Liver (tissue), 3 donors: ENCODE measurements at regions not wholly inside any gene's neighbourhood (a gene's known extent, or its start where the extent isn't known, plus 50 kb on each side); places are given as distances from the start of the nearest gene placed in this dataset.

Source experiments
- EGR1 ChIP-seq, 2 donors: IDR thresholded peaks; 2 replicates each; pipeline ENCODE4 v1.6.1; 2016 to 2018; ENCODE audit warnings: antibody characterized with exemption in 2 of 2, low read depth in 2 of 2
- GABPA ChIP-seq, 2 donors: IDR thresholded peaks in 1 of 2; conservative IDR thresholded peaks in 1 of 2; 2 replicates each; pipeline ENCODE4 v1.6.1; 2016; ENCODE audit warnings: antibody characterized with exemption in 2 of 2, mild to moderate bottlenecking in 1 of 2, moderate library complexity in 1 of 2
- HNF4A ChIP-seq, 2 donors: conservative IDR thresholded peaks; 2 replicates each; pipeline ENCODE4 v1.6.1; 2016; ENCODE audit warnings: antibody characterized with exemption in 2 of 2, mild to moderate bottlenecking in 2 of 2
- JUND ChIP-seq, 2 donors: IDR thresholded peaks; 2 replicates each; pipeline ENCODE4 v1.6.1; 2016; ENCODE audit warnings: antibody characterized with exemption in 2 of 2
- RAD21 ChIP-seq, 2 donors: IDR thresholded peaks; 2 replicates each; pipeline ENCODE4 v1.6.1; 2016; ENCODE audit warnings: antibody characterized with exemption in 2 of 2, mild to moderate bottlenecking in 2 of 2
- SP1 ChIP-seq: IDR thresholded peaks from 2 replicates; pipeline ENCODE4 v1.6.1; 2018; ENCODE audit warnings: antibody characterized with exemption, mild to moderate bottlenecking
- TAF1 ChIP-seq: conservative IDR thresholded peaks from 2 replicates; pipeline ENCODE4 v1.6.1; 2016; ENCODE audit warnings: antibody characterized with exemption, mild to moderate bottlenecking
- YY1 ChIP-seq: IDR thresholded peaks from 2 replicates; pipeline ENCODE4 v1.6.1; 2016; ENCODE audit warnings: antibody characterized with exemption, mild to moderate bottlenecking
- TF ChIP-seq, protein P1 (sequence below): fragments of 150-350 bp; IDR thresholded peaks from 2 replicates; pipeline ENCODE4 v1.5.1; 2017; ENCODE audit warnings: improper control_type of control experiment, low read depth, low read length; ENCODE audit not compliant: missing input control
- TF ChIP-seq, protein P2 (sequence below): IDR thresholded peaks from 2 replicates; pipeline ENCODE4 v1.6.1; 2016; ENCODE audit warnings: antibody characterized with exemption
- TF ChIP-seq, protein P3 (sequence below): IDR thresholded peaks from 2 replicates; pipeline ENCODE4 v1.6.1; 2016; ENCODE audit warnings: antibody characterized with exemption
- TF ChIP-seq, protein P4 (sequence below): IDR thresholded peaks from 2 replicates; pipeline ENCODE4 v1.6.1; 2016; ENCODE audit warnings: antibody characterized with exemption
- TF ChIP-seq, protein P5 (sequence below): IDR thresholded peaks from 2 replicates; pipeline ENCODE4 v1.6.1; 2016; ENCODE audit warnings: antibody characterized with exemption, mild to moderate bottlenecking
- donor health status: healthy.
- donor health status: healthy.

DNA sequence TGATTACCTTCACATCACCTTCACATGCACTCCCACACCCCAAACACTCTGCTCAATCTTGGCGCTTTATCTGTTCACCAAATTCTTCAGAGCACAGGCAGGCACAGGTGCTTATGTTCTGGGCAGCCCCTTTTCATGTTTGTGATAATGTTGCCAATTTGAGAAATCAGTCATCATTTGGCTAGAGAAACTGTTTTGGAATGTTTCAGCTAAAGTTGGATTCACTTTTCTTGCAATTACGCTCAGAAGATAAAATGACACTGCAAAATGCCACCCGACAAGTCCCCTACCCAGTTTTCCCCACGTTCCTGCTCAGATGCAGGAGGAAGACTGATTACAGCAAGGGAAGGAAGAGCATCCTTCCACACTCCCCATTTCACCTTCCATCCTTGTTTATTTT lies 192.9 kb upstream of the LRRN1 start:
- TF ChIP-seq, protein P1, sequence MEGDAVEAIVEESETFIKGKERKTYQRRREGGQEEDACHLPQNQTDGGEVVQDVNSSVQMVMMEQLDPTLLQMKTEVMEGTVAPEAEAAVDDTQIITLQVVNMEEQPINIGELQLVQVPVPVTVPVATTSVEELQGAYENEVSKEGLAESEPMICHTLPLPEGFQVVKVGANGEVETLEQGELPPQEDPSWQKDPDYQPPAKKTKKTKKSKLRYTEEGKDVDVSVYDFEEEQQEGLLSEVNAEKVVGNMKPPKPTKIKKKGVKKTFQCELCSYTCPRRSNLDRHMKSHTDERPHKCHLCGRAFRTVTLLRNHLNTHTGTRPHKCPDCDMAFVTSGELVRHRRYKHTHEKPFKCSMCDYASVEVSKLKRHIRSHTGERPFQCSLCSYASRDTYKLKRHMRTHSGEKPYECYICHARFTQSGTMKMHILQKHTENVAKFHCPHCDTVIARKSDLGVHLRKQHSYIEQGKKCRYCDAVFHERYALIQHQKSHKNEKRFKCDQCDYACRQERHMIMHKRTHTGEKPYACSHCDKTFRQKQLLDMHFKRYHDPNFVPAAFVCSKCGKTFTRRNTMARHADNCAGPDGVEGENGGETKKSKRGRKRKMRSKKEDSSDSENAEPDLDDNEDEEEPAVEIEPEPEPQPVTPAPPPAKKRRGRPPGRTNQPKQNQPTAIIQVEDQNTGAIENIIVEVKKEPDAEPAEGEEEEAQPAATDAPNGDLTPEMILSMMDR, result no peak
- TF ChIP-seq RAD21 (IDR thresholded peaks at IDR 0.05), result no peak
- TF ChIP-seq YY1, result no peak
- no peak for TF ChIP-seq EGR1 (IDR thresholded peaks at IDR 0.05; ENCODE audit: low read depth in 2 of 2)
- no peak for TF ChIP-seq TAF1
- TF ChIP-seq, protein P2, sequence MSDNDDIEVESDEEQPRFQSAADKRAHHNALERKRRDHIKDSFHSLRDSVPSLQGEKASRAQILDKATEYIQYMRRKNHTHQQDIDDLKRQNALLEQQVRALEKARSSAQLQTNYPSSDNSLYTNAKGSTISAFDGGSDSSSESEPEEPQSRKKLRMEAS, result no peak
- TF ChIP-seq HNF4A (conservative IDR thresholded peaks at IDR 0.05), result no peak
- TF ChIP-seq, protein P3, sequence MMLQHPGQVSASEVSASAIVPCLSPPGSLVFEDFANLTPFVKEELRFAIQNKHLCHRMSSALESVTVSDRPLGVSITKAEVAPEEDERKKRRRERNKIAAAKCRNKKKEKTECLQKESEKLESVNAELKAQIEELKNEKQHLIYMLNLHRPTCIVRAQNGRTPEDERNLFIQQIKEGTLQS, result no peak
- no peak for TF ChIP-seq SP1
- TF ChIP-seq GABPA (IDR thresholded peaks at IDR 0.05 in 1 of 2, conservative IDR thresholded peaks at IDR 0.05 in 1 of 2), result no peak
- TF ChIP-seq, protein P4, sequence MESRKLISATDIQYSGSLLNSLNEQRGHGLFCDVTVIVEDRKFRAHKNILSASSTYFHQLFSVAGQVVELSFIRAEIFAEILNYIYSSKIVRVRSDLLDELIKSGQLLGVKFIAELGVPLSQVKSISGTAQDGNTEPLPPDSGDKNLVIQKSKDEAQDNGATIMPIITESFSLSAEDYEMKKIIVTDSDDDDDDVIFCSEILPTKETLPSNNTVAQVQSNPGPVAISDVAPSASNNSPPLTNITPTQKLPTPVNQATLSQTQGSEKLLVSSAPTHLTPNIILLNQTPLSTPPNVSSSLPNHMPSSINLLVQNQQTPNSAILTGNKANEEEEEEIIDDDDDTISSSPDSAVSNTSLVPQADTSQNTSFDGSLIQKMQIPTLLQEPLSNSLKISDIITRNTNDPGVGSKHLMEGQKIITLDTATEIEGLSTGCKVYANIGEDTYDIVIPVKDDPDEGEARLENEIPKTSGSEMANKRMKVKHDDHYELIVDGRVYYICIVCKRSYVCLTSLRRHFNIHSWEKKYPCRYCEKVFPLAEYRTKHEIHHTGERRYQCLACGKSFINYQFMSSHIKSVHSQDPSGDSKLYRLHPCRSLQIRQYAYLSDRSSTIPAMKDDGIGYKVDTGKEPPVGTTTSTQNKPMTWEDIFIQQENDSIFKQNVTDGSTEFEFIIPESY, result no peak
- no peak for TF ChIP-seq JUND (IDR thresholded peaks at IDR 0.05)
- TF ChIP-seq, protein P5, sequence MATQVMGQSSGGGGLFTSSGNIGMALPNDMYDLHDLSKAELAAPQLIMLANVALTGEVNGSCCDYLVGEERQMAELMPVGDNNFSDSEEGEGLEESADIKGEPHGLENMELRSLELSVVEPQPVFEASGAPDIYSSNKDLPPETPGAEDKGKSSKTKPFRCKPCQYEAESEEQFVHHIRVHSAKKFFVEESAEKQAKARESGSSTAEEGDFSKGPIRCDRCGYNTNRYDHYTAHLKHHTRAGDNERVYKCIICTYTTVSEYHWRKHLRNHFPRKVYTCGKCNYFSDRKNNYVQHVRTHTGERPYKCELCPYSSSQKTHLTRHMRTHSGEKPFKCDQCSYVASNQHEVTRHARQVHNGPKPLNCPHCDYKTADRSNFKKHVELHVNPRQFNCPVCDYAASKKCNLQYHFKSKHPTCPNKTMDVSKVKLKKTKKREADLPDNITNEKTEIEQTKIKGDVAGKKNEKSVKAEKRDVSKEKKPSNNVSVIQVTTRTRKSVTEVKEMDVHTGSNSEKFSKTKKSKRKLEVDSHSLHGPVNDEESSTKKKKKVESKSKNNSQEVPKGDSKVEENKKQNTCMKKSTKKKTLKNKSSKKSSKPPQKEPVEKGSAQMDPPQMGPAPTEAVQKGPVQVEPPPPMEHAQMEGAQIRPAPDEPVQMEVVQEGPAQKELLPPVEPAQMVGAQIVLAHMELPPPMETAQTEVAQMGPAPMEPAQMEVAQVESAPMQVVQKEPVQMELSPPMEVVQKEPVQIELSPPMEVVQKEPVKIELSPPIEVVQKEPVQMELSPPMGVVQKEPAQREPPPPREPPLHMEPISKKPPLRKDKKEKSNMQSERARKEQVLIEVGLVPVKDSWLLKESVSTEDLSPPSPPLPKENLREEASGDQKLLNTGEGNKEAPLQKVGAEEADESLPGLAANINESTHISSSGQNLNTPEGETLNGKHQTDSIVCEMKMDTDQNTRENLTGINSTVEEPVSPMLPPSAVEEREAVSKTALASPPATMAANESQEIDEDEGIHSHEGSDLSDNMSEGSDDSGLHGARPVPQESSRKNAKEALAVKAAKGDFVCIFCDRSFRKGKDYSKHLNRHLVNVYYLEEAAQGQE, result no peak
